ENCODE measurements at regions not wholly inside any gene's neighbourhood (a gene's known extent, or its start where the extent isn't known, plus 50 kb on each side); places are given as distances from the start of the nearest gene placed in this dataset.

GRCh38 chr5:71865665-71866320 is 146.7 kb downstream of the CARTPT start:
- no peak for TF ChIP-seq REST (IDR thresholded peaks at IDR 0.05; ENCODE audit: low read depth)
- no peak for TF ChIP-seq USF1 (IDR thresholded peaks at IDR 0.05)
- TF ChIP-seq EGR1 (IDR thresholded peaks at IDR 0.05) = no peak
- no peak for TF ChIP-seq EP300 (IDR thresholded peaks at IDR 0.05; ENCODE audit: borderline replicate concordance)
- TF ChIP-seq RAD21 (IDR thresholded peaks at IDR 0.05; ENCODE audit: low read depth) = no peak
- no peak for TF ChIP-seq FOXM1 (IDR thresholded peaks at IDR 0.05; ENCODE audit: borderline replicate concordance, low read depth)
- no peak for TF ChIP-seq NFIC (IDR thresholded peaks at IDR 0.05)
- no peak for TF ChIP-seq CEBPB (IDR thresholded peaks at IDR 0.05)
- TF ChIP-seq MAX (IDR thresholded peaks at IDR 0.05) = no peak
- TF ChIP-seq CREB1 (IDR thresholded peaks at IDR 0.05; ENCODE audit: low read depth) = no peak
